MM.1S (cell line): ENCODE measurements at regions not wholly inside any gene's neighbourhood (a gene's known extent, or its start where the extent isn't known, plus 50 kb on each side); places are given as distances from the start of the nearest gene placed in this dataset.
"Not testable (repeated sequence)": the region's sequence is repeated elsewhere in the genome, so short reads cannot be mapped to it uniquely, and the experiment has no call there.

Experiments
- EZH2 ChIP-seq: fragments of 300-600 bp; sonication (generic); optimal IDR thresholded peaks from 2 replicates; pipeline ENCODE3; 2017; ENCODE audit warnings: low read depth, mild to moderate bottlenecking, antibody characterized with exemption, low read length, mixed read lengths
- EZH2phosphoT487 ChIP-seq: fragments of 300-600 bp; sonication (generic); IDR thresholded peaks from 2 replicates; pipeline ENCODE4 v1.6.1; 2018; ENCODE audit warnings: antibody characterized with exemption, low read length
- TF ChIP-seq, protein P1 (sequence below): fragments of 300-600 bp; sonication (generic); IDR thresholded peaks from 2 replicates; pipeline ENCODE4 v1.5.1; 2016; ENCODE audit warnings: antibody characterized with exemption, low read length, mixed read lengths

DNA sequence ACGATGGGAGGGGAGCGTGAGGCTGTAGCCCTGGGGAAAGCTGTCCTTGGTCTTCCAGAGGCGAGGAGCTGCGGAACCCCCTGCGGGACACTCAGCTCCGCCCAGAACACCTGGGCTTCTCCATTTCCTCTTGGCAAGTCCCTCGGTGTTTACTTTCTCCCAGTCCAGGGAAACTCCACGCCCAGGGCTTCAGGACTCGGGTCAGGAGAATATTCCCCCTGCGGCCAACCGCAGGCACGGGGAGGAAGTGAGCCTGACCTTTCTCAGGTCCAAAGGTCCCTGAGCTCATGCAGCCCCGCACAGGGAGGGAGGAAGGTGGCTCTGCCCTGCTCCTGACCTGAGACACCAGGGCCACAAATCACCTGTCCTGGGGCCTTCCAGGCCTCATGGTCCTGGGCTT is 5435.9 kb upstream of the TPTE start:
- TF ChIP-seq, protein P1, sequence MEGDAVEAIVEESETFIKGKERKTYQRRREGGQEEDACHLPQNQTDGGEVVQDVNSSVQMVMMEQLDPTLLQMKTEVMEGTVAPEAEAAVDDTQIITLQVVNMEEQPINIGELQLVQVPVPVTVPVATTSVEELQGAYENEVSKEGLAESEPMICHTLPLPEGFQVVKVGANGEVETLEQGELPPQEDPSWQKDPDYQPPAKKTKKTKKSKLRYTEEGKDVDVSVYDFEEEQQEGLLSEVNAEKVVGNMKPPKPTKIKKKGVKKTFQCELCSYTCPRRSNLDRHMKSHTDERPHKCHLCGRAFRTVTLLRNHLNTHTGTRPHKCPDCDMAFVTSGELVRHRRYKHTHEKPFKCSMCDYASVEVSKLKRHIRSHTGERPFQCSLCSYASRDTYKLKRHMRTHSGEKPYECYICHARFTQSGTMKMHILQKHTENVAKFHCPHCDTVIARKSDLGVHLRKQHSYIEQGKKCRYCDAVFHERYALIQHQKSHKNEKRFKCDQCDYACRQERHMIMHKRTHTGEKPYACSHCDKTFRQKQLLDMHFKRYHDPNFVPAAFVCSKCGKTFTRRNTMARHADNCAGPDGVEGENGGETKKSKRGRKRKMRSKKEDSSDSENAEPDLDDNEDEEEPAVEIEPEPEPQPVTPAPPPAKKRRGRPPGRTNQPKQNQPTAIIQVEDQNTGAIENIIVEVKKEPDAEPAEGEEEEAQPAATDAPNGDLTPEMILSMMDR = not testable (repeated sequence)
- not testable (repeated sequence) for TF ChIP-seq EZH2, EZH2phosphoT487
